ENCODE measurements at regions not wholly inside any gene's neighbourhood (a gene's known extent, or its start where the extent isn't known, plus 50 kb on each side); places are given as distances from the start of the nearest gene placed in this dataset.

DNA sequence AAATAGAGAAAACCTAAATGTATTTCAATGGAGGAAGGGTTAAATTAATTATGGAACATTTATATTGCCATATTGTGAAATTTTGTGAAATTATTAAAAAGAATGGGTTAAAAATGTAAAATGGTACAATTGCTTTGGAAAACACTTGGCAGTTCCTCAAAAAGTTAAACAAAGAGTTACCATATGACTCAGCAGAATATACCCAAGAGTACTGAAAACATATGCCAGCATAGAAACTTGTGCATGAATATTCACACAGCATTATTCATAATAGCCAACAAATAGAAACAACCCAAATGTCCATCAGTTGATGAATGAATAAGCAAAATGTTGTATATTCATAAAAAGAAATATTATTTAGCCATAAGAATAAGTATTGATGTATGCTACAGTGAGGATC is 181.0 kb upstream of the MAST4 start:
- Histone ChIP-seq H3K36me3 (ENCODE audit: insufficient read depth in 1 of 2, low read depth in 1 of 2) (no peaks in the 10 kb centered on the region), H3K4me3 (no peak overlapping the region), H3K27me3 (ENCODE audit: insufficient read depth in 3 of 3, low read length in 2 of 3) (no peaks in the 10 kb centered on the region), H3K4me1 (no peaks in the 10 kb centered on the region), H3K27ac (no peak overlapping the region), H3K9me3 (no peaks in the 10 kb centered on the region)
- no peak for ATAC-seq
- no peak for TF ChIP-seq CTCF (IDR thresholded peaks at IDR 0.05)
- intact Hi-C loops (cut with DNase I): no loop called here
- no peak for DNase-seq

DNA sequence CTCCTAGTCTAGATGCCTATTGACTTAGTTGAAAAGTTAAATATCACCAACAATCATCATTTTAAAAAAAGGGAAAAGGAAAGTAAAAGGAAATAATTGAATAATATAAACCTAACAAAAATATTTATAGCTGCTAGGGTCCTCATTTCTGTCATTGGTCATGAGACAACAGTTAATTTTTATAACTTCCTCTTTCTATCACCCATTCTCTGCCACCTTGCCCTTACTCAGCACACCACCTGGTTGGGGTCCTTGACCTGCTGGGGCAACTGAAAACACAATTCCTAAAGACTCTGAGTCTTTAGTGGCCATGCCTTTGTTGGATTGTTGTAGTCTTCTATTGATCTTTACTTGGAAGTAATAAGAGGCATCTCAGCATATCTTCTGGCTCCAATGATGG is 179.5 kb upstream of the MAST4 start:
- no peak for DNase-seq
- H3K4me1 ChIP-seq: no peaks in the 10 kb centered on the region
- intact Hi-C loops (cut with DNase I): no loop called here
- TF ChIP-seq CTCF (IDR thresholded peaks at IDR 0.05): no peak
- no peak overlapping the region for H3K4me3 ChIP-seq
- H3K27me3 ChIP-seq (ENCODE audit: insufficient read depth in 3 of 3, low read length in 2 of 3): no peaks in the 10 kb centered on the region
- no peaks in the 10 kb centered on the region for H3K36me3 ChIP-seq (ENCODE audit: insufficient read depth in 1 of 2, low read depth in 1 of 2)
- H3K27ac ChIP-seq: no peak overlapping the region
- ATAC-seq: no peak
- no peaks in the 10 kb centered on the region for H3K9me3 ChIP-seq

DNA sequence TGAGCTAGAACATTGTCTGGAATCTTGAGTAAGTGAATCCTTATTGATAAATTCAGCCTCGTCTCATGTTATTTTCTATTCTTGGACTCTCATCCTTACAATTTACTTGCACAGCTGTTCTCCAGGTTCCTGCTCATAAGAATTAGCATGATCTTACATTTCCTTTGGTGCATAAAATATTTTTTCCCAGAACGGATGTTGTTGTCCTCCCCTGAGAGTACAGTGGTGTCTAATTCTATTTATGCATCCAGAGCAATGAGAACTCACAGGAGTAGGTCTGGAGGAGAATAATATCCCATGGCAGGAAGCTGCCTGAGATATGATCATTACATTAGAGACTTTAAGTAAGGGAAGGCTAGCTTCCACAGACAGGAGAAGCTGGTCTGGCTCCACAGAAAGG is 178.4 kb upstream of the MAST4 start:
- no peak overlapping the region for H3K4me3 ChIP-seq
- H3K36me3 ChIP-seq (ENCODE audit: insufficient read depth in 1 of 2, low read depth in 1 of 2): no peaks in the 10 kb centered on the region
- intact Hi-C loops (cut with DNase I): no loop called here
- no peaks in the 10 kb centered on the region for H3K4me1 ChIP-seq
- 16 to 25% (median 22%) methylated on average over 2 of the region's 2 CpGs for WGBS, 3 donors
- ATAC-seq (no peak), DNase-seq (no peak)
- H3K27me3 ChIP-seq (ENCODE audit: insufficient read depth in 3 of 3, low read length in 2 of 3): no peaks in the 10 kb centered on the region
- H3K27ac ChIP-seq: no peak overlapping the region
- H3K9me3 ChIP-seq: no peaks in the 10 kb centered on the region
- no peak for TF ChIP-seq CTCF (IDR thresholded peaks at IDR 0.05)

DNA sequence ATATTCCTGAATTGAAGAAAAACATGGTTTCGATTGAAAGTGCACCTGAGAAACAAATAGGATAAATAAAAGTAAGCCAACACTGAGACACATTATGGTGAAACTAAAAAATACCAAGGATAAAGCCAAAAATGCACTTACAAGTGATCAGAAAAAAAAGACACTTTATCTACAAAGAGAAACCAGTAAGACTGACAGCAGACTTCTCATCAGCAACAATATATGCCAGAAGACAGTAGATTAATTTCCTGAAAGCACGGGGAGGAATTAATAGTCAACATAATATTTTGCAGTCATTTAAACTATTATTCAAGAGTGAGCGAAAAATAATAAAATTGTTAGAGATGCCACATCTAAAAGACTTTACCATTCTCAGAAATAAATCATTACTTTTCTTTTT is 172.7 kb upstream of the MAST4 start:
- ATAC-seq (no peak), DNase-seq (no peak)
- H3K4me3 ChIP-seq: no peak overlapping the region
- H3K9me3 ChIP-seq: no peaks in the 10 kb centered on the region
- H3K36me3 ChIP-seq (ENCODE audit: insufficient read depth in 1 of 2, low read depth in 1 of 2): no peaks in the 10 kb centered on the region
- H3K4me1 ChIP-seq: no peaks in the 10 kb centered on the region
- no peak overlapping the region for H3K27ac ChIP-seq
- H3K27me3 ChIP-seq (ENCODE audit: insufficient read depth in 3 of 3, low read length in 2 of 3): no peaks in the 10 kb centered on the region
- TF ChIP-seq CTCF (IDR thresholded peaks at IDR 0.05): no peak
- 88 to 95% (median 94%) methylated on average over 3 of the region's 3 CpGs for WGBS, 3 donors
- intact Hi-C loops (cut with DNase I): no loop called here

DNA sequence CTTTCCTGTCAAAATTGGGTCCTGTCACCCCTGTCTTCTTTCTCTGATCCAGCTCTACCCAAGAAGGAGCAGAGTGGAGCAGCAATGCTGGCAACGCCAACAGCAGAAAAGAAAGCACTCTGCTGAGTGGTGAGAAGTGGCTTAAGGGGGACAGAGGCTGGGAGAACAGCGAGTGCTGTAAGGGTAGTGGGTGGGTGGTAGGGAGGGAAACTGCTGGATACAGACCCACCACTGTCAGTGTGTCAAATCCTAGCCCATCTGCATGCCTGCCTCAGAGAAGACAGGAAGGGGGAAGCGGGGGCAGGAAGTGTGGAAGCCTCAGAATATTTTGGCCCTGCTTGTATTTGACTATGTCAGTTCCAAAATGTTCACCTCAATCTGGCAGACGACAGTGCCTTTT is 170.4 kb upstream of the MAST4 start:
- Histone ChIP-seq H3K9me3 (no peaks in the 10 kb centered on the region), H3K27me3 (ENCODE audit: insufficient read depth in 3 of 3, low read length in 2 of 3) (peaks cover 0 to 3% (median 0%) of the 10 kb centered on the region in 3 donors), H3K27ac (no peak overlapping the region), H3K4me1 (no peaks in the 10 kb centered on the region), H3K4me3 (no peak overlapping the region), H3K36me3 (ENCODE audit: insufficient read depth in 1 of 2, low read depth in 1 of 2) (no peaks in the 10 kb centered on the region)
- 63 to 72% (median 66%) methylated on average over 4 of the region's 4 CpGs for WGBS, 3 donors
- DNase-seq (no peak), ATAC-seq (no peak)
- TF ChIP-seq CTCF (IDR thresholded peaks at IDR 0.05): no peak
- intact Hi-C loops (cut with DNase I): no loop called here
